NT2/D1 (cell line): ENCODE measurements at regions not wholly inside any gene's neighbourhood (a gene's known extent, or its start where the extent isn't known, plus 50 kb on each side); places are given as distances from the start of the nearest gene placed in this dataset.

Source experiments
- SUZ12 ChIP-seq: IDR thresholded peaks from 2 replicates; pipeline ENCODE4 v1.6.1; 2011; ENCODE audit not compliant: insufficient read length, insufficient read depth; ENCODE audit errors: extremely low read depth
- YY1 ChIP-seq: IDR thresholded peaks from 2 replicates; pipeline ENCODE4 v1.6.1; 2011; ENCODE audit not compliant: insufficient read length, insufficient read depth
- ZNF274 ChIP-seq: IDR thresholded peaks from 2 replicates; pipeline ENCODE4 v1.6.1; 2011; ENCODE audit warnings: mild to moderate bottlenecking, low read depth, low read length

- TF ChIP-seq ZNF274, result no peak
- no peak for TF ChIP-seq YY1
- no peak for TF ChIP-seq SUZ12
Measured at GRCh38 chr12:118921761-118922160, 59.6 kb upstream of the SRRM4 start.
